Activated T-cell treated with anti-CD3 and anti-CD28 coated beads, Interleukin-2, amount 50 U/mL, for 48 hours (primary cell): ENCODE measurements at regions not wholly inside any gene's neighbourhood (a gene's known extent, or its start where the extent isn't known, plus 50 kb on each side); places are given as distances from the start of the nearest gene placed in this dataset.
A peak's percentile ranks its signal among the peaks of the same experiment; 100 is the strongest.

Experiments used
- DNase-seq, 2 experiments: peaks; one replicate each; pipeline ENCODE4 v3.0.0-alpha.2; 2020

GRCh38 chr13:44263751-44264620, 109.6 kb upstream of the SERP2 start:
- DNase-seq, result no peak

GRCh38 chr13:44266305-44266704, 107.3 kb upstream of the SERP2 start:
- DNase-seq, result no peak

GRCh38 chr13:44266772-44267171, 106.9 kb upstream of the SERP2 start:
- no peak for DNase-seq

GRCh38 chr13:44267203-44267602, 106.4 kb upstream of the SERP2 start:
- DNase-seq, result no peak

GRCh38 chr13:44267980-44268379, 105.6 kb upstream of the SERP2 start:
- no peak for DNase-seq

GRCh38 chr13:44268980-44269379, 104.6 kb upstream of the SERP2 start:
- DNase-seq, result no peak

GRCh38 chr13:44270150-44270549, 103.5 kb upstream of the SERP2 start:
- DNase-seq, result no peak

GRCh38 chr13:44271031-44271455, 102.6 kb upstream of the SERP2 start:
- DNase-seq, result no peak

- no peak for DNase-seq
These were observed 102.2 kb upstream of the SERP2 start for GRCh38 chr13:44271473-44271872.

GRCh38 chr13:44271915-44272341, 101.7 kb upstream of the SERP2 start:
- DNase-seq, result no peak

GRCh38 chr13:44272692-44273091, 100.9 kb upstream of the SERP2 start:
- no peak for DNase-seq

- DNase-seq, result no peak
These were observed 100.4 kb upstream of the SERP2 start for GRCh38 chr13:44273216-44273615.

GRCh38 chr13:44273991-44274770, 99.4 kb upstream of the SERP2 start:
- DNase-seq, result peak; percentile 31 to 37

- peak; percentile 35 for DNase-seq
These were observed 98.8 kb upstream of the SERP2 start for GRCh38 chr13:44274771-44275205.

- no peak for DNase-seq
These were observed 98.2 kb upstream of the SERP2 start for GRCh38 chr13:44275381-44275780.

GRCh38 chr13:44276061-44276460, 97.6 kb upstream of the SERP2 start:
- DNase-seq, result no peak

GRCh38 chr13:44277459-44277858, 96.2 kb upstream of the SERP2 start:
- DNase-seq, result no peak

- no peak for DNase-seq
These were observed 95.5 kb upstream of the SERP2 start for GRCh38 chr13:44278166-44278565.

GRCh38 chr13:44280456-44280855, 93.2 kb upstream of the SERP2 start:
- DNase-seq, result no peak

GRCh38 chr13:44281252-44282000, 92.2 kb upstream of the SERP2 start:
- DNase-seq, result no peak

- DNase-seq, result no peak
These were observed 90.0 kb upstream of the SERP2 start for GRCh38 chr13:44283600-44283999.

- DNase-seq, result no peak
These were observed 85.7 kb upstream of the SERP2 start for GRCh38 chr13:44287958-44288357.

- no peak for DNase-seq
These were observed 81.1 kb upstream of the SERP2 start for GRCh38 chr13:44292545-44292944.
